ENCODE measurements at regions not wholly inside any gene's neighbourhood (a gene's known extent, or its start where the extent isn't known, plus 50 kb on each side); places are given as distances from the start of the nearest gene placed in this dataset.

GRCh38 chrX:39891781-39892180 is 206.0 kb downstream of the BCOR start:
- TF ChIP-seq TCF12 (IDR thresholded peaks at IDR 0.05; ENCODE audit: low read depth) (no peak), ZBTB7A (IDR thresholded peaks at IDR 0.05; ENCODE audit: low read depth) (no peak), TAF1 (IDR thresholded peaks at IDR 0.05; ENCODE audit: low read depth) (no peak)

DNA sequence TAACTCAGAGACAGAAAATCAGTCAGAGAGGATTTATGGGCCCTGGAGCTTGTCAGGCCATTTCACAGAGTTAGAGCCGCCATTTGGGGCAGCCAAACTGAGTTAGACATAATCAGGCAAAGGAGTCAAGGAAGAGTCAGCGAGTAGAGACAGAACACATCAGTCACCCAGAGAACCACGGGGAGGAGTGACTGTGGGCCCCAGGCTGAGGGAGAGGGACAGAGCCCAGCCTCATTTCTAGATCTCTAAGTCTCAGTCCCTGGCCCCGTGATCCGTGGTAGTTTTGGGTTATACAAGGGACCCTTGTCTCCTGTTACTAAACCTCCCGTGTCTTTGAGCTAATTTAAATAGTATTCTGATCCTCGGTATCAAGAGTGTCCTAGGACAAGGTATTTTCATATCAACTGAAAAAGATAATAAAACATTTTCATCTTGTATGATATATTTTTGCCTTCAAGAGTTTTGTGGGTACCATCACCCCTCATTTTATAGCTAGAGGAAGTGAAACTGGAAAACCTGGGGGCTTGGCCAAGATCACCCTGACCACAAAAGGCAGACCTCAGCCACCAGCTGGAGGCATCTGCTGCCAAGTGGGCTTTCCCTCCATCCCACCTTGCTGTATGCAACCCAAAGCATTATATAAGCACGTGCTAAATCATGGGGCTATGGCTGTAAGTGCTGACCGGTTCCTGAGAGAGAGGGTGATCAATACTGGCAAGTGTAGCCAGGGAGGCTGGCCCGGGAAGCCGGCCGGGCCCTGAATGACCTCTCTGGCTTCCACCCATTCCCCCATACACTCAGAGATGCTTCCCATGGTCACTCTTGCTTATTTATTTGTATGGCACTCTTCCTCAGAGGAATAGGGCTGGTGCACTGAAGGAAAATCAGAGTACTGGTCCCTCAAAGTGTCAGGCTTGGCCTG is 204.1 kb downstream of the BCOR start:
- TF ChIP-seq EP300 (IDR thresholded peaks at IDR 0.05; ENCODE audit: borderline replicate concordance) (no peak), NFIC (IDR thresholded peaks at IDR 0.05) (no peak), EGR1 (IDR thresholded peaks at IDR 0.05) (no peak), YY1 (IDR thresholded peaks at IDR 0.05; ENCODE audit: low read depth) (no peak), TAF1 (IDR thresholded peaks at IDR 0.05; ENCODE audit: low read depth) (no peak), CREB1 (IDR thresholded peaks at IDR 0.05; ENCODE audit: low read depth) (no peak), TCF12 (IDR thresholded peaks at IDR 0.05; ENCODE audit: low read depth) (no peak), FOXM1 (IDR thresholded peaks at IDR 0.05; ENCODE audit: borderline replicate concordance, low read depth) (no peak), TEAD4 (IDR thresholded peaks at IDR 0.05) (no peak), ZBTB7A (IDR thresholded peaks at IDR 0.05; ENCODE audit: low read depth) (no peak), CEBPB (IDR thresholded peaks at IDR 0.05) (no peak), RAD21 (IDR thresholded peaks at IDR 0.05; ENCODE audit: low read depth) (no peak)
- TF ChIP-seq, protein P1, sequence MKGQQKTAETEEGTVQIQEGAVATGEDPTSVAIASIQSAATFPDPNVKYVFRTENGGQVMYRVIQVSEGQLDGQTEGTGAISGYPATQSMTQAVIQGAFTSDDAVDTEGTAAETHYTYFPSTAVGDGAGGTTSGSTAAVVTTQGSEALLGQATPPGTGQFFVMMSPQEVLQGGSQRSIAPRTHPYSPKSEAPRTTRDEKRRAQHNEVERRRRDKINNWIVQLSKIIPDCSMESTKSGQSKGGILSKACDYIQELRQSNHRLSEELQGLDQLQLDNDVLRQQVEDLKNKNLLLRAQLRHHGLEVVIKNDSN (IDR thresholded peaks at IDR 0.05), result no peak
- TF ChIP-seq, protein P2, sequence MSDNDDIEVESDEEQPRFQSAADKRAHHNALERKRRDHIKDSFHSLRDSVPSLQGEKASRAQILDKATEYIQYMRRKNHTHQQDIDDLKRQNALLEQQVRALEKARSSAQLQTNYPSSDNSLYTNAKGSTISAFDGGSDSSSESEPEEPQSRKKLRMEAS (IDR thresholded peaks at IDR 0.05), result no peak
- TF ChIP-seq, protein P3, sequence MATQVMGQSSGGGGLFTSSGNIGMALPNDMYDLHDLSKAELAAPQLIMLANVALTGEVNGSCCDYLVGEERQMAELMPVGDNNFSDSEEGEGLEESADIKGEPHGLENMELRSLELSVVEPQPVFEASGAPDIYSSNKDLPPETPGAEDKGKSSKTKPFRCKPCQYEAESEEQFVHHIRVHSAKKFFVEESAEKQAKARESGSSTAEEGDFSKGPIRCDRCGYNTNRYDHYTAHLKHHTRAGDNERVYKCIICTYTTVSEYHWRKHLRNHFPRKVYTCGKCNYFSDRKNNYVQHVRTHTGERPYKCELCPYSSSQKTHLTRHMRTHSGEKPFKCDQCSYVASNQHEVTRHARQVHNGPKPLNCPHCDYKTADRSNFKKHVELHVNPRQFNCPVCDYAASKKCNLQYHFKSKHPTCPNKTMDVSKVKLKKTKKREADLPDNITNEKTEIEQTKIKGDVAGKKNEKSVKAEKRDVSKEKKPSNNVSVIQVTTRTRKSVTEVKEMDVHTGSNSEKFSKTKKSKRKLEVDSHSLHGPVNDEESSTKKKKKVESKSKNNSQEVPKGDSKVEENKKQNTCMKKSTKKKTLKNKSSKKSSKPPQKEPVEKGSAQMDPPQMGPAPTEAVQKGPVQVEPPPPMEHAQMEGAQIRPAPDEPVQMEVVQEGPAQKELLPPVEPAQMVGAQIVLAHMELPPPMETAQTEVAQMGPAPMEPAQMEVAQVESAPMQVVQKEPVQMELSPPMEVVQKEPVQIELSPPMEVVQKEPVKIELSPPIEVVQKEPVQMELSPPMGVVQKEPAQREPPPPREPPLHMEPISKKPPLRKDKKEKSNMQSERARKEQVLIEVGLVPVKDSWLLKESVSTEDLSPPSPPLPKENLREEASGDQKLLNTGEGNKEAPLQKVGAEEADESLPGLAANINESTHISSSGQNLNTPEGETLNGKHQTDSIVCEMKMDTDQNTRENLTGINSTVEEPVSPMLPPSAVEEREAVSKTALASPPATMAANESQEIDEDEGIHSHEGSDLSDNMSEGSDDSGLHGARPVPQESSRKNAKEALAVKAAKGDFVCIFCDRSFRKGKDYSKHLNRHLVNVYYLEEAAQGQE (IDR thresholded peaks at IDR 0.05; ENCODE audit: low read depth), result no peak

- TF ChIP-seq ZBTB7A (IDR thresholded peaks at IDR 0.05; ENCODE audit: low read depth) (no peak), CREB1 (IDR thresholded peaks at IDR 0.05; ENCODE audit: low read depth) (no peak), CEBPB (IDR thresholded peaks at IDR 0.05) (no peak), TEAD4 (IDR thresholded peaks at IDR 0.05) (no peak)
These were observed 203.1 kb downstream of the BCOR start for GRCh38 chrX:39894683-39895082.

DNA sequence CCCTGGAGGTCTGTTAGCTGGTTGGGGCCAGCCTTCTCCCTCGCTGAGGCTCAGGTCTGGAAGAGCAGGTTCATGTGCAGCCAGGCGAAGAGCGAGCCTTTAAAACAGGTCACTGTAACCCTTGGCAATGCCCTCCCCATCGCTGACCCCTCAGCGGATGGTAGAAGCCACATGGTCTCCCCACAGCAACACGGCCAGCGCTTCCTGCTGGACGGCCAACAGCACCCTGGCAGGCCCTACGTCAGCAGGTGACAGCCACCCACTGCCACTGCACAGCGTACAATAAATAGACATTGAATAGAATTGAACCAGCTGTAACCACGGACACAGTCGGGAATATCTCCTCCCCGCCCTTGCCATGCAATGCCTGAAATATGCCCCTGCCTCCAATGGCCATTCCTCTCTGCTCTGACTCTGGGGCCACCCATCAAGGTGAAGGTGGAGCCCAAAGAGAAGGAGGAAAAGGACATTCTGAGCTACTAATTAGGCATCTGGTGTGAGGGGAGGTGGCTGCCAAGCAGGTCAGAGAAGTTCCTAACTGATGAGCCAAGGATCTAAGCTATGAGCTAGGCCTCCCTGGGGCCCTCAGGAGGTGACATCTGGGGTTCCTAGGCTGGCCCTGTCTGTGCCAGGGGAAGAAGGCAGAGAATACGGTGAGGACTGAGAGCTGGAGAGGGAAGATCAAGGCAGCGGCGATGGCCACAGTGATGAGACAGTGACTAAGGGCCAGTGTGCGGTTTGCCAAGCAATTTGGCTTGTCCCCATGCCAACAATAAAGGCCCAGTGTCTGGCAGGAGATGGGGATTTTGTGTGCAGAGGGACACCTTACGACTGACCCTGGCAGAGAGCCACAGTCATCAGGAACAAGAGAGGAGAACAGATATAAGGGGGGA is 202.3 kb downstream of the BCOR start:
- TF ChIP-seq NFIC (IDR thresholded peaks at IDR 0.05) (peak; percentile 63), CREB1 (IDR thresholded peaks at IDR 0.05; ENCODE audit: low read depth) (no peak), TEAD4 (IDR thresholded peaks at IDR 0.05) (peak; percentile 35; the same call in 1 of the 2 replicates), RAD21 (IDR thresholded peaks at IDR 0.05; ENCODE audit: low read depth) (no peak; the same call in 1 of the 2 replicates), YY1 (IDR thresholded peaks at IDR 0.05; ENCODE audit: low read depth) (no peak; the same call in 1 of the 2 replicates), EGR1 (IDR thresholded peaks at IDR 0.05) (0 out of 2 replicates have a peak, but pooled peaks have one; percentile 10), ZBTB7A (IDR thresholded peaks at IDR 0.05; ENCODE audit: low read depth) (no peak), TAF1 (IDR thresholded peaks at IDR 0.05; ENCODE audit: low read depth) (peak; percentile 58; the same call in 1 of the 2 replicates), FOXM1 (IDR thresholded peaks at IDR 0.05; ENCODE audit: borderline replicate concordance, low read depth) (no peak; the same call in 1 of the 2 replicates), TCF12 (IDR thresholded peaks at IDR 0.05; ENCODE audit: low read depth) (peak; percentile 64), EP300 (IDR thresholded peaks at IDR 0.05; ENCODE audit: borderline replicate concordance) (peak; percentile 43; the same call in 1 of the 2 replicates), CEBPB (IDR thresholded peaks at IDR 0.05) (no peak)
- TF ChIP-seq, protein P3 (IDR thresholded peaks at IDR 0.05; ENCODE audit: low read depth), result no peak
- TF ChIP-seq, protein P1 (IDR thresholded peaks at IDR 0.05), result peak; percentile 58; the same call in 1 of the 2 replicates
- TF ChIP-seq, protein P2 (IDR thresholded peaks at IDR 0.05), result peak; percentile 83

Data from Ishikawa (cell line).